WTC11 (cell line): ENCODE measurements at regions not wholly inside any gene's neighbourhood (a gene's known extent, or its start where the extent isn't known, plus 50 kb on each side); places are given as distances from the start of the nearest gene placed in this dataset.

Source experiments
- ATAC-seq: fragments of 200-7000 bp; cut with Tn5 transposase; 2 replicates; pipeline ENCODE4 v1.10.0; 2021; ENCODE audit warnings: mild to moderate bottlenecking, moderate library complexity
- CTCF ChIA-PET: fragments of 300-600 bp; sonication (Branson Sonifier 250); formaldehyde crosslinking; loops from one replicate; lab custom pipeline; 2021; ENCODE audit warnings: antibody characterized with exemption; lab: Charles Lee
- POLR2A ChIA-PET: fragments of 350-600 bp; sonication (Branson Sonifier 250); formaldehyde crosslinking; loops from one replicate; lab custom pipeline; 2021; ENCODE audit warnings: antibody characterized with exemption; lab: Charles Lee
- DNase-seq: peaks from one replicate; pipeline ENCODE4 v3.0.0; 2021; ENCODE audit warnings: low spot score
- H3K27ac Mint-ChIP-seq: 2 replicates; pipeline ENCODE4 v1.8.0; 2021; ENCODE audit warnings: mixed read lengths
- H3K27me3 Mint-ChIP-seq: 2 replicates; pipeline ENCODE4 v1.8.0; 2021; ENCODE audit warnings: low read depth, mild to moderate bottlenecking, moderate library complexity, mixed read lengths
- H3K36me3 Mint-ChIP-seq: 2 replicates; pipeline ENCODE4 v1.8.0; 2021; ENCODE audit warnings: mixed read lengths
- H3K4me1 Mint-ChIP-seq: 2 replicates; pipeline ENCODE4 v1.8.0; 2022; ENCODE audit warnings: mixed read lengths
- H3K4me3 Mint-ChIP-seq: 2 replicates; pipeline ENCODE4 v1.8.0; 2021; ENCODE audit warnings: mild to moderate bottlenecking, moderate library complexity, mixed read lengths
- H3K9me3 Mint-ChIP-seq: 2 replicates; pipeline ENCODE4 v1.8.0; 2021; ENCODE audit warnings: mixed read lengths
- ELF4 ChIP-seq: sonication (generic); formaldehyde crosslinking; IDR thresholded peaks from 2 replicates; pipeline ENCODE4 v1.8.1; 2022; ENCODE audit warnings: low read depth, mild to moderate bottlenecking, moderate library complexity, missing genetic modification reagents
- IRF2 ChIP-seq: sonication (generic); formaldehyde crosslinking; IDR thresholded peaks from 2 replicates; pipeline ENCODE4 v1.8.0; 2022; ENCODE audit warnings: low read depth, missing genetic modification reagents, borderline replicate concordance
- NFE2L1 ChIP-seq: sonication (generic); formaldehyde crosslinking; IDR thresholded peaks from 2 replicates; pipeline ENCODE4 v1.8.1; 2023; ENCODE audit warnings: missing genetic modification reagents
- SMAD3 ChIP-seq: sonication (generic); formaldehyde crosslinking; IDR thresholded peaks from 2 replicates; pipeline ENCODE4 v1.8.0; 2022; ENCODE audit warnings: missing genetic modification reagents, mild to moderate bottlenecking, borderline replicate concordance
- STAT6 ChIP-seq: sonication (generic); formaldehyde crosslinking; conservative IDR thresholded peaks from 2 replicates; pipeline ENCODE4 v1.8.1; 2023; ENCODE audit warnings: mild to moderate bottlenecking, low read depth, missing genetic modification reagents, moderate library complexity
- ZNF138 ChIP-seq: sonication (generic); formaldehyde crosslinking; conservative IDR thresholded peaks from 2 replicates; pipeline ENCODE4 v1.8.1; 2022; ENCODE audit warnings: mild to moderate bottlenecking, moderate library complexity, missing genetic modification reagents
- TF ChIP-seq, protein P1 (sequence below): fragments of 250-450 bp; sonication (Bioruptor Pico); IDR thresholded peaks from 2 replicates; pipeline ENCODE4 v1.9.0; 2021; ENCODE audit warnings: mild to moderate bottlenecking, borderline replicate concordance
- TF ChIP-seq, protein P2 (sequence below): sonication (generic); formaldehyde crosslinking; IDR thresholded peaks from 2 replicates; pipeline ENCODE4 v1.8.1; 2023; ENCODE audit warnings: mild to moderate bottlenecking, missing genetic modification reagents
- TF ChIP-seq, protein P3 (sequence below): sonication (generic); formaldehyde crosslinking; IDR thresholded peaks from 2 replicates; pipeline ENCODE4 v1.8.1; 2023; ENCODE audit warnings: mild to moderate bottlenecking, moderate library complexity, missing genetic modification reagents
- TF ChIP-seq, protein P4 (sequence below): sonication (generic); formaldehyde crosslinking; IDR thresholded peaks from 2 replicates; pipeline ENCODE4 v1.8.0; 2022; ENCODE audit warnings: mild to moderate bottlenecking, missing genetic modification reagents
- TF ChIP-seq, protein P5 (sequence below): sonication (generic); formaldehyde crosslinking; IDR thresholded peaks from 2 replicates; pipeline ENCODE4 v1.8.1; 2023; ENCODE audit warnings: mild to moderate bottlenecking, missing genetic modification reagents
- TF ChIP-seq, protein P6 (sequence below): sonication (generic); formaldehyde crosslinking; IDR thresholded peaks from 2 replicates; pipeline ENCODE4 v1.8.0; 2023; ENCODE audit warnings: missing genetic modification reagents, mild to moderate bottlenecking, borderline replicate concordance

GRCh38 chr9:105069285-105069684 lies 141.3 kb upstream of the ABCA1 start (continued):
- TF ChIP-seq, protein P1, sequence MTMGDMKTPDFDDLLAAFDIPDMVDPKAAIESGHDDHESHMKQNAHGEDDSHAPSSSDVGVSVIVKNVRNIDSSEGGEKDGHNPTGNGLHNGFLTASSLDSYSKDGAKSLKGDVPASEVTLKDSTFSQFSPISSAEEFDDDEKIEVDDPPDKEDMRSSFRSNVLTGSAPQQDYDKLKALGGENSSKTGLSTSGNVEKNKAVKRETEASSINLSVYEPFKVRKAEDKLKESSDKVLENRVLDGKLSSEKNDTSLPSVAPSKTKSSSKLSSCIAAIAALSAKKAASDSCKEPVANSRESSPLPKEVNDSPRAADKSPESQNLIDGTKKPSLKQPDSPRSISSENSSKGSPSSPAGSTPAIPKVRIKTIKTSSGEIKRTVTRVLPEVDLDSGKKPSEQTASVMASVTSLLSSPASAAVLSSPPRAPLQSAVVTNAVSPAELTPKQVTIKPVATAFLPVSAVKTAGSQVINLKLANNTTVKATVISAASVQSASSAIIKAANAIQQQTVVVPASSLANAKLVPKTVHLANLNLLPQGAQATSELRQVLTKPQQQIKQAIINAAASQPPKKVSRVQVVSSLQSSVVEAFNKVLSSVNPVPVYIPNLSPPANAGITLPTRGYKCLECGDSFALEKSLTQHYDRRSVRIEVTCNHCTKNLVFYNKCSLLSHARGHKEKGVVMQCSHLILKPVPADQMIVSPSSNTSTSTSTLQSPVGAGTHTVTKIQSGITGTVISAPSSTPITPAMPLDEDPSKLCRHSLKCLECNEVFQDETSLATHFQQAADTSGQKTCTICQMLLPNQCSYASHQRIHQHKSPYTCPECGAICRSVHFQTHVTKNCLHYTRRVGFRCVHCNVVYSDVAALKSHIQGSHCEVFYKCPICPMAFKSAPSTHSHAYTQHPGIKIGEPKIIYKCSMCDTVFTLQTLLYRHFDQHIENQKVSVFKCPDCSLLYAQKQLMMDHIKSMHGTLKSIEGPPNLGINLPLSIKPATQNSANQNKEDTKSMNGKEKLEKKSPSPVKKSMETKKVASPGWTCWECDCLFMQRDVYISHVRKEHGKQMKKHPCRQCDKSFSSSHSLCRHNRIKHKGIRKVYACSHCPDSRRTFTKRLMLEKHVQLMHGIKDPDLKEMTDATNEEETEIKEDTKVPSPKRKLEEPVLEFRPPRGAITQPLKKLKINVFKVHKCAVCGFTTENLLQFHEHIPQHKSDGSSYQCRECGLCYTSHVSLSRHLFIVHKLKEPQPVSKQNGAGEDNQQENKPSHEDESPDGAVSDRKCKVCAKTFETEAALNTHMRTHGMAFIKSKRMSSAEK (CRISPR knock-in tag) = no peak
- TF ChIP-seq, protein P2, sequence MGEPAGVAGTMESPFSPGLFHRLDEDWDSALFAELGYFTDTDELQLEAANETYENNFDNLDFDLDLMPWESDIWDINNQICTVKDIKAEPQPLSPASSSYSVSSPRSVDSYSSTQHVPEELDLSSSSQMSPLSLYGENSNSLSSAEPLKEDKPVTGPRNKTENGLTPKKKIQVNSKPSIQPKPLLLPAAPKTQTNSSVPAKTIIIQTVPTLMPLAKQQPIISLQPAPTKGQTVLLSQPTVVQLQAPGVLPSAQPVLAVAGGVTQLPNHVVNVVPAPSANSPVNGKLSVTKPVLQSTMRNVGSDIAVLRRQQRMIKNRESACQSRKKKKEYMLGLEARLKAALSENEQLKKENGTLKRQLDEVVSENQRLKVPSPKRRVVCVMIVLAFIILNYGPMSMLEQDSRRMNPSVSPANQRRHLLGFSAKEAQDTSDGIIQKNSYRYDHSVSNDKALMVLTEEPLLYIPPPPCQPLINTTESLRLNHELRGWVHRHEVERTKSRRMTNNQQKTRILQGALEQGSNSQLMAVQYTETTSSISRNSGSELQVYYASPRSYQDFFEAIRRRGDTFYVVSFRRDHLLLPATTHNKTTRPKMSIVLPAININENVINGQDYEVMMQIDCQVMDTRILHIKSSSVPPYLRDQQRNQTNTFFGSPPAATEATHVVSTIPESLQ (CRISPR knock-in tag) = no peak
- TF ChIP-seq STAT6 (no peak), ELF4 (CRISPR knock-in tag) (no peak), SMAD3 (CRISPR knock-in tag) (no peak), ZNF138 (CRISPR knock-in tag) (no peak), IRF2 (no peak)
- TF ChIP-seq, protein P3, sequence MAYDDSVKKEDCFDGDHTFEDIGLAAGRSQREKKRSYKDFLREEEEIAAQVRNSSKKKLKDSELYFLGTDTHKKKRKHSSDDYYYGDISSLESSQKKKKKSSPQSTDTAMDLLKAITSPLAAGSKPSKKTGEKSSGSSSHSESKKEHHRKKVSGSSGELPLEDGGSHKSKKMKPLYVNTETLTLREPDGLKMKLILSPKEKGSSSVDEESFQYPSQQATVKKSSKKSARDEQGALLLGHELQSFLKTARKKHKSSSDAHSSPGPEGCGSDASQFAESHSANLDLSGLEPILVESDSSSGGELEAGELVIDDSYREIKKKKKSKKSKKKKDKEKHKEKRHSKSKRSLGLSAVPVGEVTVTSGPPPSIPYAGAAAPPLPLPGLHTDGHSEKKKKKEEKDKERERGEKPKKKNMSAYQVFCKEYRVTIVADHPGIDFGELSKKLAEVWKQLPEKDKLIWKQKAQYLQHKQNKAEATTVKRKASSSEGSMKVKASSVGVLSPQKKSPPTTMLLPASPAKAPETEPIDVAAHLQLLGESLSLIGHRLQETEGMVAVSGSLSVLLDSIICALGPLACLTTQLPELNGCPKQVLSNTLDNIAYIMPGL (CRISPR knock-in tag) = no peak
- TF ChIP-seq, protein P4, sequence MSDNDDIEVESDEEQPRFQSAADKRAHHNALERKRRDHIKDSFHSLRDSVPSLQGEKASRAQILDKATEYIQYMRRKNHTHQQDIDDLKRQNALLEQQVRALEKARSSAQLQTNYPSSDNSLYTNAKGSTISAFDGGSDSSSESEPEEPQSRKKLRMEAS (CRISPR knock-in tag) = no peak
- TF ChIP-seq, protein P5, sequence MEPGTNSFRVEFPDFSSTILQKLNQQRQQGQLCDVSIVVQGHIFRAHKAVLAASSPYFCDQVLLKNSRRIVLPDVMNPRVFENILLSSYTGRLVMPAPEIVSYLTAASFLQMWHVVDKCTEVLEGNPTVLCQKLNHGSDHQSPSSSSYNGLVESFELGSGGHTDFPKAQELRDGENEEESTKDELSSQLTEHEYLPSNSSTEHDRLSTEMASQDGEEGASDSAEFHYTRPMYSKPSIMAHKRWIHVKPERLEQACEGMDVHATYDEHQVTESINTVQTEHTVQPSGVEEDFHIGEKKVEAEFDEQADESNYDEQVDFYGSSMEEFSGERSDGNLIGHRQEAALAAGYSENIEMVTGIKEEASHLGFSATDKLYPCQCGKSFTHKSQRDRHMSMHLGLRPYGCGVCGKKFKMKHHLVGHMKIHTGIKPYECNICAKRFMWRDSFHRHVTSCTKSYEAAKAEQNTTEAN (CRISPR knock-in tag) = no peak
- TF ChIP-seq, all 79 proteins: peak for 0

DNA sequence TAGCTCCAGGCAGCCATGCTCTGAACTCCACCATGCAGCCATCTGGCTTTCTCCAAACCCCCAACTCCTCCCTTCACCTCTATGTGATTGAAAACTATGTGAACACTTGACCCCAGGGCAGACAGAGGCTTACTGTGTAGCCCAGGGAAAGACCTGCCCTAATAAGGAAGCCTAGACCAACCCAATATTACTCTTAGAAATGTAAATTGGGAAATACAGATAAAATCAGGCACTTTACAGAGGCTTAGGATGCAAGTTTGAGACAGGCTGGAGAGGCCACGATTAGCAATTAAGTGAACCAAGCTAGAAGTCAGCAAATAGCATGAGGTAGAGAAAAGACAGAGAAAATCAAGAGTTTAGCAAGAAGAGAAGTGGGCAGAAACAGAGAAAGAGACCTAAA lies 141.7 kb upstream of the ABCA1 start:
- POLR2A ChIA-PET = no interaction called here
- ATAC-seq = no peak
- H3K27ac Mint-ChIP-seq = no peak overlapping the region
- CTCF ChIA-PET = no interaction called here
- DNase-seq = no peak
- H3K4me1 Mint-ChIP-seq = no peaks in the 10 kb centered on the region
- TF ChIP-seq NFE2L1 (CRISPR knock-in tag) = no peak
- TF ChIP-seq, protein P6, sequence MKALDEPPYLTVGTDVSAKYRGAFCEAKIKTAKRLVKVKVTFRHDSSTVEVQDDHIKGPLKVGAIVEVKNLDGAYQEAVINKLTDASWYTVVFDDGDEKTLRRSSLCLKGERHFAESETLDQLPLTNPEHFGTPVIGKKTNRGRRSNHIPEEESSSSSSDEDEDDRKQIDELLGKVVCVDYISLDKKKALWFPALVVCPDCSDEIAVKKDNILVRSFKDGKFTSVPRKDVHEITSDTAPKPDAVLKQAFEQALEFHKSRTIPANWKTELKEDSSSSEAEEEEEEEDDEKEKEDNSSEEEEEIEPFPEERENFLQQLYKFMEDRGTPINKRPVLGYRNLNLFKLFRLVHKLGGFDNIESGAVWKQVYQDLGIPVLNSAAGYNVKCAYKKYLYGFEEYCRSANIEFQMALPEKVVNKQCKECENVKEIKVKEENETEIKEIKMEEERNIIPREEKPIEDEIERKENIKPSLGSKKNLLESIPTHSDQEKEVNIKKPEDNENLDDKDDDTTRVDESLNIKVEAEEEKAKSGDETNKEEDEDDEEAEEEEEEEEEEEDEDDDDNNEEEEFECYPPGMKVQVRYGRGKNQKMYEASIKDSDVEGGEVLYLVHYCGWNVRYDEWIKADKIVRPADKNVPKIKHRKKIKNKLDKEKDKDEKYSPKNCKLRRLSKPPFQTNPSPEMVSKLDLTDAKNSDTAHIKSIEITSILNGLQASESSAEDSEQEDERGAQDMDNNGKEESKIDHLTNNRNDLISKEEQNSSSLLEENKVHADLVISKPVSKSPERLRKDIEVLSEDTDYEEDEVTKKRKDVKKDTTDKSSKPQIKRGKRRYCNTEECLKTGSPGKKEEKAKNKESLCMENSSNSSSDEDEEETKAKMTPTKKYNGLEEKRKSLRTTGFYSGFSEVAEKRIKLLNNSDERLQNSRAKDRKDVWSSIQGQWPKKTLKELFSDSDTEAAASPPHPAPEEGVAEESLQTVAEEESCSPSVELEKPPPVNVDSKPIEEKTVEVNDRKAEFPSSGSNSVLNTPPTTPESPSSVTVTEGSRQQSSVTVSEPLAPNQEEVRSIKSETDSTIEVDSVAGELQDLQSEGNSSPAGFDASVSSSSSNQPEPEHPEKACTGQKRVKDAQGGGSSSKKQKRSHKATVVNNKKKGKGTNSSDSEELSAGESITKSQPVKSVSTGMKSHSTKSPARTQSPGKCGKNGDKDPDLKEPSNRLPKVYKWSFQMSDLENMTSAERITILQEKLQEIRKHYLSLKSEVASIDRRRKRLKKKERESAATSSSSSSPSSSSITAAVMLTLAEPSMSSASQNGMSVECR (CRISPR knock-in tag) = no peak
- H3K9me3 Mint-ChIP-seq = peaks cover 5% of the 10 kb centered on the region
- H3K36me3 Mint-ChIP-seq = 0 out of 2 replicates have a peak, but pooled peaks cover 2% of the 10 kb centered on the region
- no peak overlapping the region for H3K4me3 Mint-ChIP-seq
- no peaks in the 10 kb centered on the region; the same call in 1 of the 2 replicates for H3K27me3 Mint-ChIP-seq
